HCT116 (cell line): ENCODE measurements at regions not wholly inside any gene's neighbourhood (a gene's known extent, or its start where the extent isn't known, plus 50 kb on each side); places are given as distances from the start of the nearest gene placed in this dataset.

Source experiments
- ATAC-seq: fragments of 200-7000 bp; cut with Tn5 transposase; 2 replicates; pipeline ENCODE4 v1.9.1; 2020; ENCODE audit warnings: mild to moderate bottlenecking, moderate library complexity
- BruUV-seq: library from RNA; stranded (reverse); fragments of 400-500 nt; replicated peaks from 2 replicates; lab custom pipeline; 2021; lab: Mats Ljungman, UMichigan
- CTCF ChIA-PET: fragments of 300-600 bp; sonication (Branson Sonifier 250); formaldehyde crosslinking; loops from one replicate; lab custom pipeline; 2021; ENCODE audit warnings: antibody characterized with exemption; lab: Charles Lee
- POLR2A ChIA-PET: fragments of 300-600, 350-600 bp; sonication (Branson Sonifier 250); formaldehyde crosslinking; loops from one replicate; lab custom pipeline; 2021; ENCODE audit warnings: antibody characterized with exemption; lab: Charles Lee
- RAD21 ChIA-PET, 2 experiments: fragments of 300-600 bp; sonication (Branson Sonifier 250); formaldehyde crosslinking; loops; one replicate each; lab custom pipeline; 2023; ENCODE audit warnings: low total read pairs in 2 of 2; ENCODE audit not compliant: uncharacterized antibody in 2 of 2, unreplicated experiment in 2 of 2, low non-redundant PET in 1 of 2; lab: Charles Lee
- DNase-seq: peaks from one replicate; pipeline ENCODE4 v3.0.0-alpha.2; 2010; ENCODE audit warnings: low read depth, low spot score
- H2AFZ ChIP-seq: fragments of 200-600 bp; shearing (Covaris generic), sonication (generic); 2 replicates; pipeline ENCODE4 v1.6.1; 2017; ENCODE audit warnings: low read depth, mixed run types, mixed read lengths, antibody characterized with exemption, low read length; ENCODE audit not compliant: poor library complexity, severe bottlenecking
- H3K27ac ChIP-seq: 2 replicates; pipeline ENCODE4 v1.5.1; 2012; ENCODE audit warnings: low read depth, low read length
- H3K27me3 ChIP-seq: fragments of 200-600 bp; sonication (generic); 2 replicates; pipeline ENCODE4 v1.6.1; 2016; ENCODE audit warnings: mixed run types, low read length, mixed read lengths; ENCODE audit not compliant: insufficient read depth
- H3K36me3 ChIP-seq, 2 experiments: fragments of 200-500 bp in 1 of 2; fragments of 200-600 bp in 1 of 2; sonication (Bioruptor generic) in 1 of 2; sonication (generic) in 1 of 2; 2 replicates each; pipeline versions ENCODE4 v1.5.1 to v1.6.1; 2014 to 2016; ENCODE audit warnings: low read length in 2 of 2, inconsistent platforms in 1 of 2, mixed read lengths in 1 of 2, mixed run types in 1 of 2; ENCODE audit not compliant: insufficient read depth in 2 of 2, control insufficient read depth in 1 of 2
- H3K4me1 ChIP-seq, 2 experiments: fragments of 200-600 bp in 1 of 2; sonication (generic) in 1 of 2; 2 replicates each; pipeline versions ENCODE4 v1.5.1 to v1.6.1; 2012 to 2017; ENCODE audit warnings: low read length in 2 of 2, inconsistent platforms in 1 of 2, mild to moderate bottlenecking in 1 of 2, mixed read lengths in 1 of 2, mixed run types in 1 of 2, moderate library complexity in 1 of 2; ENCODE audit not compliant: insufficient read depth in 2 of 2, control insufficient read depth in 1 of 2
- H3K4me2 ChIP-seq: fragments of 200-600 bp; sonication (generic); 2 replicates; pipeline ENCODE4 v1.6.1; 2017; ENCODE audit warnings: mixed run types, low read length, mixed read lengths
- H3K4me3 ChIP-seq, 2 experiments: fragments of 200-600 bp in 1 of 2; sonication (generic) in 1 of 2; replicated peaks in 1 of 2; 2 replicates each; pipeline ENCODE4 v1.5.1; 2011 to 2016; ENCODE audit warnings: low read length in 2 of 2, control low read depth in 1 of 2, low read depth in 1 of 2, mild to moderate bottlenecking in 1 of 2, mixed read lengths in 1 of 2, mixed run types in 1 of 2
- H3K79me2 ChIP-seq: fragments of 200-600 bp; sonication (generic); 2 replicates; pipeline ENCODE4 v1.6.1; 2017; ENCODE audit warnings: mild to moderate bottlenecking, mixed run types, low read length, moderate library complexity, mixed read lengths; ENCODE audit not compliant: insufficient read depth
- H3K9ac ChIP-seq: fragments of 200-600 bp; sonication (generic); 2 replicates; pipeline ENCODE4 v1.6.1; 2016; ENCODE audit warnings: low read length, mixed read lengths
- H3K9me2 ChIP-seq: fragments of 200-600 bp; sonication (generic), shearing (Covaris generic); 2 replicates; pipeline ENCODE4 v1.6.1; 2017; ENCODE audit warnings: mixed run types, mild to moderate bottlenecking, moderate library complexity; ENCODE audit not compliant: insufficient read depth
- H3K9me3 ChIP-seq, 2 experiments: fragments of 200-500 bp in 1 of 2; fragments of 200-600 bp in 1 of 2; sonication (Bioruptor generic) in 1 of 2; sonication (generic) in 1 of 2; 2 replicates each; pipeline ENCODE4 v1.6.1; 2014 to 2017; ENCODE audit warnings: low read length in 2 of 2, mixed read lengths in 2 of 2, inconsistent platforms in 1 of 2, low read depth in 1 of 2, mild to moderate bottlenecking in 1 of 2, mixed run types in 1 of 2, moderate library complexity in 1 of 2; ENCODE audit not compliant: control insufficient read depth in 1 of 2, insufficient read depth in 1 of 2
- H4K20me1 ChIP-seq: fragments of 200-600 bp; sonication (generic), shearing (Covaris generic); 2 replicates; pipeline ENCODE4 v1.6.1; 2017; ENCODE audit warnings: mixed run types, mild to moderate bottlenecking, moderate library complexity; ENCODE audit not compliant: insufficient read depth
- CBX3 ChIP-seq: IDR thresholded peaks from 2 replicates; pipeline ENCODE4 v1.6.1; 2012; ENCODE audit warnings: low read depth
- CTCF ChIP-seq, 3 experiments: fragments of 200-600 bp in 1 of 3; sonication (generic) in 1 of 3; IDR thresholded peaks in 2 of 3; conservative IDR thresholded peaks in 1 of 3; 2 replicates each; pipeline ENCODE4 v1.5.1; 2012 to 2017; ENCODE audit warnings: low read depth in 2 of 3, low read length in 2 of 3, antibody characterized with exemption in 1 of 3, borderline replicate concordance in 1 of 3, control low read depth in 1 of 3, mild to moderate bottlenecking in 1 of 3, mixed read lengths in 1 of 3, mixed run types in 1 of 3, moderate library complexity in 1 of 3; ENCODE audit not compliant: insufficient read depth in 1 of 3
- EGR1 ChIP-seq: IDR thresholded peaks from 2 replicates; pipeline ENCODE4 v1.6.1; 2012; ENCODE audit warnings: low read depth
- EZH2 ChIP-seq: fragments of 200-600 bp; sonication (generic); IDR thresholded peaks from 2 replicates; pipeline ENCODE4 v1.6.1; 2017; ENCODE audit warnings: antibody characterized with exemption, mixed run types
- JUND ChIP-seq: IDR thresholded peaks from 2 replicates; pipeline ENCODE4 v1.6.1; 2012
- MAX ChIP-seq: IDR thresholded peaks from 2 replicates; pipeline ENCODE4 v1.6.1; 2012
- POLR2A ChIP-seq: IDR thresholded peaks from 2 replicates; pipeline ENCODE4 v1.7.0; 2011; ENCODE audit warnings: borderline replicate concordance; ENCODE audit not compliant: insufficient read depth, insufficient read length; ENCODE audit errors: extremely low read depth
- POLR2AphosphoS5 ChIP-seq: IDR thresholded peaks from 2 replicates; pipeline ENCODE4 v1.6.1; 2011; ENCODE audit warnings: mild to moderate bottlenecking, low read depth, low read length, moderate library complexity
- RAD21 ChIP-seq: IDR thresholded peaks from 2 replicates; pipeline ENCODE4 v1.6.1; 2012; ENCODE audit warnings: low read depth, mild to moderate bottlenecking
- REST ChIP-seq: IDR thresholded peaks from 2 replicates; pipeline ENCODE4 v1.6.1; 2012; ENCODE audit warnings: low read depth
- SIN3A ChIP-seq: IDR thresholded peaks from 2 replicates; pipeline ENCODE4 v1.6.1; 2012; ENCODE audit warnings: low read depth
- TCF7L2 ChIP-seq: IDR thresholded peaks from 2 replicates; pipeline ENCODE4 v1.7.0; 2011; ENCODE audit warnings: borderline replicate concordance, inconsistent platforms; ENCODE audit not compliant: insufficient read depth, insufficient read length; ENCODE audit errors: extremely low read depth
- YY1 ChIP-seq: IDR thresholded peaks from 2 replicates; pipeline ENCODE4 v1.6.1; 2011; ENCODE audit warnings: low read length, low read depth, moderate library complexity, mild to moderate bottlenecking; ENCODE audit not compliant: insufficient replicate concordance; ENCODE audit errors: extremely low read depth
- ZBTB33 ChIP-seq: IDR thresholded peaks from 2 replicates; pipeline ENCODE4 v1.6.1; 2011; ENCODE audit warnings: mild to moderate bottlenecking, low read length, moderate library complexity; ENCODE audit not compliant: insufficient replicate concordance; ENCODE audit errors: extremely low read depth
- ZNF274 ChIP-seq: fragments of 200-500 bp; sonication (Bioruptor generic); IDR thresholded peaks from 2 replicates; pipeline ENCODE4 v1.6.1; 2014; ENCODE audit warnings: mild to moderate bottlenecking, low read depth, low read length, inconsistent platforms
- intact Hi-C: fragments of 100-400 bp; cut with micrococcal nuclease; formaldehyde crosslinking; loops from 2 replicates; pipeline ENCODE4 v1.10.0; 2022

GRCh38 chr6:105832313-105832761 lies 253.8 kb upstream of the PRDM1 start:
- Histone ChIP-seq H3K4me2 (no peak overlapping the region), H3K79me2 (no peaks in the 10 kb centered on the region), H3K4me1 (no peaks in the 10 kb centered on the region), H3K4me3 (no peak overlapping the region), H3K9me2 (no peaks in the 10 kb centered on the region; the same call in 1 of the 2 replicates), H3K9ac (no peak overlapping the region), H3K9me3 (no peaks in the 10 kb centered on the region), H3K27ac (no peak overlapping the region), H4K20me1 (no peaks in the 10 kb centered on the region), H2AFZ (no peak overlapping the region), H3K27me3 (no peaks in the 10 kb centered on the region), H3K36me3 (no peaks in the 10 kb centered on the region)
- RAD21 ChIA-PET: no interaction called here
- POLR2A ChIA-PET: interaction anchor here (0.5 kb wide), 1 partner anchor 135 kb away, joined by 3 read pairs; no protein-coding TSS in a partner anchor
- no peak for TF ChIP-seq ZBTB33
- no peak for TF ChIP-seq RAD21
- no peak for TF ChIP-seq POLR2A
- no peak for TF ChIP-seq CBX3
- TF ChIP-seq EZH2: no peak
- TF ChIP-seq SIN3A: no peak
- TF ChIP-seq JUND: no peak
- TF ChIP-seq YY1: no peak
- no peak for TF ChIP-seq POLR2AphosphoS5
- no peak for TF ChIP-seq CTCF (IDR thresholded peaks at IDR 0.05 in 2 of 3, conservative IDR thresholded peaks at IDR 0.05 in 1 of 3; ENCODE audit: borderline replicate concordance in 1 of 3, insufficient read depth in 1 of 3, low read depth in 2 of 3, low read length in 2 of 3)
- no peak for TF ChIP-seq MAX
- no peak for TF ChIP-seq ZNF274
- no peak for TF ChIP-seq TCF7L2
- no peak for TF ChIP-seq REST
- TF ChIP-seq EGR1: no peak
- intact Hi-C loops: no loop called here
- CTCF ChIA-PET: no interaction called here
- ATAC-seq: no peak
- no peak for DNase-seq
- no TSS peak for BruUV-seq
